ENCODE measurements at regions not wholly inside any gene's neighbourhood (a gene's known extent, or its start where the extent isn't known, plus 50 kb on each side); places are given as distances from the start of the nearest gene placed in this dataset.

DNA sequence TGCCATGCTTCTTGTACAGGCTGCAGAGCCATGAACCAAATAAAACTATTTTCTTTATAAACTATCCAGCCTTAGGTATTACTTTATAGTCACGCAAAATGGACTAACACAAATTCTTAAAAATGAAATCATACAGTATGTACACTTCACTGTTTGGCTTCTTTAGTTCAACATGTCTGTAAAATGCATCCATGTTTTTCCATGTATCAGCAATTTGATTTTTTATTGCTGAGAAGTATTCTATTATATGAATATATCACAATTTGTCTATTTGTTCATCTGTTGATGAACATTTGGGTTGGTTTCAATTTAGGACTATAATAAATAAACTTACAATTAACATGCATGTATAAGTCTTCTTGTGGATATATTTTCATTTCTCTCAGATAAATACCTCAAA is 182.1 kb downstream of the SCG2 start:
- Histone ChIP-seq H3K9ac (no peak overlapping the region), H3K27me3 (no peaks in the 10 kb centered on the region), H3K4me2 (no peak overlapping the region), H4K20me1 (ENCODE audit: low read depth) (no peaks in the 10 kb centered on the region), H3K36me3 (no peaks in the 10 kb centered on the region), H3K4me1 (no peaks in the 10 kb centered on the region), H3K79me2 (ENCODE audit: low read depth) (no peaks in the 10 kb centered on the region), H3K4me3 (no peak overlapping the region), H3K27ac (no peak overlapping the region), H3F3A (ENCODE audit: low read depth) (no peaks in the 10 kb centered on the region), H2AFZ (replicated peaks) (no peak overlapping the region), H3K9me3 (ENCODE audit: low read depth) (no peaks in the 10 kb centered on the region)
- Mint-ChIP-seq H3K27me3 (ENCODE audit: insufficient read depth, low read depth) (peaks cover 2% of the 10 kb centered on the region), H3K4me1 (no peaks in the 10 kb centered on the region), H3K36me3 (no peaks in the 10 kb centered on the region), H3K27ac (no peak overlapping the region), H3K4me3 (no peak overlapping the region), H3K9me3 (no peaks in the 10 kb centered on the region)
- no peak for TF ChIP-seq EZH2 (IDR thresholded peaks at IDR 0.05)
- no peak for TF ChIP-seq EZH2phosphoT487 (IDR thresholded peaks at IDR 0.05)
- TF ChIP-seq, protein P1, sequence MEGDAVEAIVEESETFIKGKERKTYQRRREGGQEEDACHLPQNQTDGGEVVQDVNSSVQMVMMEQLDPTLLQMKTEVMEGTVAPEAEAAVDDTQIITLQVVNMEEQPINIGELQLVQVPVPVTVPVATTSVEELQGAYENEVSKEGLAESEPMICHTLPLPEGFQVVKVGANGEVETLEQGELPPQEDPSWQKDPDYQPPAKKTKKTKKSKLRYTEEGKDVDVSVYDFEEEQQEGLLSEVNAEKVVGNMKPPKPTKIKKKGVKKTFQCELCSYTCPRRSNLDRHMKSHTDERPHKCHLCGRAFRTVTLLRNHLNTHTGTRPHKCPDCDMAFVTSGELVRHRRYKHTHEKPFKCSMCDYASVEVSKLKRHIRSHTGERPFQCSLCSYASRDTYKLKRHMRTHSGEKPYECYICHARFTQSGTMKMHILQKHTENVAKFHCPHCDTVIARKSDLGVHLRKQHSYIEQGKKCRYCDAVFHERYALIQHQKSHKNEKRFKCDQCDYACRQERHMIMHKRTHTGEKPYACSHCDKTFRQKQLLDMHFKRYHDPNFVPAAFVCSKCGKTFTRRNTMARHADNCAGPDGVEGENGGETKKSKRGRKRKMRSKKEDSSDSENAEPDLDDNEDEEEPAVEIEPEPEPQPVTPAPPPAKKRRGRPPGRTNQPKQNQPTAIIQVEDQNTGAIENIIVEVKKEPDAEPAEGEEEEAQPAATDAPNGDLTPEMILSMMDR (IDR thresholded peaks at IDR 0.05), result no peak
- DNase-seq (ENCODE audit: low spot score), result no peak

DNA sequence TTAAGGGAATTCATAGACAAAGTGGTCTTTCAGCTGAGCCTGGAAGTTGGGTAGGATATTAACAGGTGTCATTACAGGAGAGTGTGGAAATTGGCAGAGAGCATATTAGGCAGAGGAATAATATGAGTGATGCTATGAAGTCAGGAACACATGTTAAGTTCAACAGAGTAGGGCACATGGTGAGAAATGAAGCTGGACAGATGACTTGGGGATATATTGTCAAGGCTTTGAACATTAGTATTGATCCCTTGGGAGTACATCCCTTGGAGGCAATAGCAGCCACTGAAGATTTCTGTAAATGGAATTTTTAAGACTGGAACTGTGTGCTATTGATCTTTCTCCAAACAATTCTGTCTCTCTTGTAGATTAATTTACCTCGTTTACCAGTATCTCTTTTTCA is 170.7 kb downstream of the SCG2 start:
- Histone ChIP-seq H3F3A (ENCODE audit: low read depth) (no peaks in the 10 kb centered on the region), H3K4me2 (no peak overlapping the region), H3K9me3 (ENCODE audit: low read depth) (no peaks in the 10 kb centered on the region), H3K4me1 (no peaks in the 10 kb centered on the region), H2AFZ (replicated peaks) (no peak overlapping the region), H3K9ac (no peak overlapping the region), H3K4me3 (no peak overlapping the region), H3K79me2 (ENCODE audit: low read depth) (no peaks in the 10 kb centered on the region), H3K27me3 (no peaks in the 10 kb centered on the region), H3K27ac (no peak overlapping the region), H3K36me3 (no peaks in the 10 kb centered on the region), H4K20me1 (ENCODE audit: low read depth) (no peaks in the 10 kb centered on the region)
- H3K27ac Mint-ChIP-seq, result no peak overlapping the region
- no peaks in the 10 kb centered on the region for H3K4me1 Mint-ChIP-seq
- no peak for DNase-seq (ENCODE audit: low spot score)
- TF ChIP-seq, protein P1 (IDR thresholded peaks at IDR 0.05), result no peak
- TF ChIP-seq EZH2 (IDR thresholded peaks at IDR 0.05) (no peak), EZH2phosphoT487 (IDR thresholded peaks at IDR 0.05) (no peak)
- H3K4me3 Mint-ChIP-seq, result no peak overlapping the region
- no peaks in the 10 kb centered on the region for H3K36me3 Mint-ChIP-seq
- H3K9me3 Mint-ChIP-seq, result no peaks in the 10 kb centered on the region
- no peaks in the 10 kb centered on the region for H3K27me3 Mint-ChIP-seq (ENCODE audit: insufficient read depth, low read depth)

DNA sequence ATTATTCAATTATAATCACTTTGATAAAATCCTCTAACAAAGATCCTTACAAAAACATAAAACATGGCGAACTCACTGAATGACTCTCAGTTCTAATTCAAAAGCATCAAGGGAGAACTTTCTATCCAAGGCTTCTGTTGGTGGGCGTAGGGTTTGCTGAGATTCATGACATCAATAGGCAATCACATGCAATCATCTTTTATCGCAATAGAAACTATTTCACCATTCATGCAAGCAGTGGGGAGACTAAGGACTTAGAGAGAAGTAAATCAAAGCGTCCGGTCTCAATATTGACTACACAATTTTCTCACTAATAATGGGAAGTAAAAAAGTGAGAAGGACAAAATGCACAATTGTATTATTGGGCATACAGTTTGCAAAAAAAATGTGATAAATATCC is 168.7 kb downstream of the SCG2 start:
- no peak overlapping the region for H3K4me3 Mint-ChIP-seq
- DNase-seq (ENCODE audit: low spot score), result no peak

More for the DNA sequence above, 168.7 kb downstream of the SCG2 start:
- Histone ChIP-seq H3K4me1 (no peaks in the 10 kb centered on the region), H4K20me1 (ENCODE audit: low read depth) (no peaks in the 10 kb centered on the region), H2AFZ (replicated peaks) (no peak overlapping the region), H3K9me3 (ENCODE audit: low read depth) (no peaks in the 10 kb centered on the region), H3K4me3 (no peak overlapping the region), H3K36me3 (no peaks in the 10 kb centered on the region), H3K27me3 (peaks cover 4% of the 10 kb centered on the region), H3K4me2 (no peak overlapping the region), H3F3A (ENCODE audit: low read depth) (no peaks in the 10 kb centered on the region), H3K9ac (no peak overlapping the region), H3K27ac (no peak overlapping the region), H3K79me2 (ENCODE audit: low read depth) (no peaks in the 10 kb centered on the region)
- Mint-ChIP-seq H3K9me3 (no peaks in the 10 kb centered on the region), H3K27ac (no peak overlapping the region), H3K27me3 (ENCODE audit: insufficient read depth, low read depth) (no peaks in the 10 kb centered on the region), H3K4me1 (no peaks in the 10 kb centered on the region), H3K36me3 (no peaks in the 10 kb centered on the region)
- TF ChIP-seq, protein P1 (IDR thresholded peaks at IDR 0.05), result no peak
- TF ChIP-seq EZH2phosphoT487 (IDR thresholded peaks at IDR 0.05) (no peak), EZH2 (IDR thresholded peaks at IDR 0.05) (no peak)

Measured in neural progenitor cell (in vitro differentiated cells).